Mesenchymal stem cell (in vitro differentiated cells and primary cell): ENCODE measurements at regions not wholly inside any gene's neighbourhood (a gene's known extent, or its start where the extent isn't known, plus 50 kb on each side); places are given as distances from the start of the nearest gene placed in this dataset.
A peak's percentile ranks its signal among the peaks of the same experiment; 100 is the strongest.

Source experiments
- DNase-seq: peaks from one replicate; pipeline ENCODE4 v3.0.0-alpha.2; 2013
- H2AFZ ChIP-seq: one replicate; pipeline ENCODE4 v1.6.1; 2013; ENCODE audit warnings: low read depth, mild to moderate bottlenecking, control low read depth, inconsistent platforms, low read length, moderate library complexity
- H2AK5ac ChIP-seq: 2 replicates; pipeline ENCODE4 v1.6.1; 2013; ENCODE audit warnings: low read length, moderate library complexity, mild to moderate bottlenecking, inconsistent platforms; ENCODE audit not compliant: severe bottlenecking
- H2BK120ac ChIP-seq: one replicate; pipeline ENCODE4 v1.6.1; 2013; ENCODE audit warnings: low read depth, mild to moderate bottlenecking, inconsistent platforms, low read length, moderate library complexity
- H2BK12ac ChIP-seq, 2 experiments: one replicate each; pipeline ENCODE4 v1.6.1; 2013; ENCODE audit warnings: inconsistent platforms in 2 of 2, low read length in 2 of 2, mild to moderate bottlenecking in 2 of 2, moderate library complexity in 2 of 2, control low read depth in 1 of 2
- H2BK15ac ChIP-seq: one replicate; pipeline ENCODE4 v1.6.1; 2013; ENCODE audit warnings: mild to moderate bottlenecking, low read depth, inconsistent platforms; ENCODE audit not compliant: poor library complexity, severe bottlenecking
- H2BK5ac ChIP-seq: 2 replicates; pipeline ENCODE4 v1.6.1; 2013; ENCODE audit warnings: low read depth, mild to moderate bottlenecking, low read length, control low read depth, inconsistent platforms; ENCODE audit not compliant: poor library complexity, severe bottlenecking
- H3K14ac ChIP-seq, 2 experiments: one replicate each; pipeline ENCODE4 v1.6.1; 2013; ENCODE audit warnings: inconsistent platforms in 2 of 2, low read length in 2 of 2, control low read depth in 1 of 2, mild to moderate bottlenecking in 1 of 2, moderate library complexity in 1 of 2
- H3K18ac ChIP-seq, 2 experiments: one replicate each; pipeline ENCODE4 v1.6.1; 2013; ENCODE audit warnings: inconsistent platforms in 2 of 2, low read length in 2 of 2, control low read depth in 1 of 2, low read depth in 1 of 2, mild to moderate bottlenecking in 1 of 2
- H3K23ac ChIP-seq, 2 experiments: one replicate each; pipeline ENCODE4 v1.6.1; 2013; ENCODE audit warnings: inconsistent platforms in 2 of 2, low read length in 2 of 2, mild to moderate bottlenecking in 2 of 2, moderate library complexity in 2 of 2, control low read depth in 1 of 2
- H3K27ac ChIP-seq: 2 replicates; pipeline ENCODE4 v1.5.1; 2013; ENCODE audit warnings: mild to moderate bottlenecking, moderate library complexity, low read length, control low read depth, inconsistent platforms; ENCODE audit not compliant: poor library complexity, severe bottlenecking
- H3K27me3 ChIP-seq, 2 experiments: 2 replicates each; pipeline versions ENCODE4 v1.6.1 to v1.7.0; 2013; ENCODE audit warnings: low read length in 2 of 2, mild to moderate bottlenecking in 2 of 2, moderate library complexity in 2 of 2, control low read depth in 1 of 2, inconsistent platforms in 1 of 2; ENCODE audit not compliant: control insufficient read depth in 1 of 2, insufficient read depth in 1 of 2
- H3K36me3 ChIP-seq, 2 experiments: 2 replicates each; pipeline versions ENCODE4 v1.6.1 to v1.7.0; 2013; ENCODE audit warnings: low read length in 2 of 2, control low read depth in 1 of 2, inconsistent platforms in 1 of 2, low read depth in 1 of 2, mild to moderate bottlenecking in 1 of 2; ENCODE audit not compliant: insufficient read depth in 2 of 2, control insufficient read depth in 1 of 2
- H3K4ac ChIP-seq, 2 experiments: one replicate each; pipeline ENCODE4 v1.6.1; 2013; ENCODE audit warnings: inconsistent platforms in 2 of 2, low read length in 2 of 2, mild to moderate bottlenecking in 2 of 2, moderate library complexity in 2 of 2, control low read depth in 1 of 2, low read depth in 1 of 2
- H3K4me1 ChIP-seq: 2 replicates; pipeline ENCODE4 v1.6.1; 2013; ENCODE audit warnings: low read depth, low read length, control low read depth; ENCODE audit not compliant: control insufficient read depth, insufficient read depth
- H3K4me2 ChIP-seq: 2 replicates; pipeline ENCODE4 v1.6.1; 2013; ENCODE audit warnings: low read length, mild to moderate bottlenecking, inconsistent platforms; ENCODE audit not compliant: poor library complexity, severe bottlenecking
- H3K4me3 ChIP-seq, 2 experiments: 2 replicates each; pipeline versions ENCODE4 v1.5.1 to v1.7.0; 2013; ENCODE audit warnings: low read length in 2 of 2, mild to moderate bottlenecking in 2 of 2, control low read depth in 1 of 2, low read depth in 1 of 2; ENCODE audit not compliant: insufficient read depth in 1 of 2
- H3K79me1 ChIP-seq: replicated peaks from 2 replicates; pipeline ENCODE4 v1.6.1; 2013; ENCODE audit warnings: mild to moderate bottlenecking, control low read depth, low read length, inconsistent platforms; ENCODE audit not compliant: poor library complexity, severe bottlenecking
- H3K9ac ChIP-seq: 2 replicates; pipeline ENCODE4 v1.7.0; 2013; ENCODE audit warnings: mild to moderate bottlenecking, low read length, moderate library complexity
- H3K9me3 ChIP-seq: 2 replicates; pipeline ENCODE4 v1.7.0; 2013; ENCODE audit warnings: mild to moderate bottlenecking, low read length; ENCODE audit not compliant: control insufficient read depth
- H4K8ac ChIP-seq: one replicate; pipeline ENCODE4 v1.6.1; 2013; ENCODE audit warnings: inconsistent platforms, mild to moderate bottlenecking, low read length, moderate library complexity
- H4K91ac ChIP-seq: one replicate; pipeline ENCODE4 v1.6.1; 2013; ENCODE audit warnings: mild to moderate bottlenecking, low read length, inconsistent platforms
- WGBS: methylation state at CpG from one replicate; pipeline ENCODE4 v1.1.7; 2013; ENCODE audit warnings: mixed read lengths; 5-methylcytosine and 5-hydroxymethylcytosine counted together

- Histone ChIP-seq H4K91ac (no peak overlapping the region), H3K9me3 (peaks cover 15% of the 10 kb centered on the region), H3K4me2 (no peak overlapping the region), H3K23ac (no peak overlapping the region), H3K9ac (no peak overlapping the region), H3K4me3 (no peak overlapping the region), H4K8ac (no peak overlapping the region), H2AFZ (no peak overlapping the region), H2BK12ac (no peak overlapping the region), H3K14ac (no peak overlapping the region), H2AK5ac (peak overlapping the region; percentile 71), H3K4ac (no peak overlapping the region), H2BK15ac (no peak overlapping the region), H3K36me3 (no peaks in the 10 kb centered on the region), H3K4me1 (peaks cover 2% of the 10 kb centered on the region), H3K27ac (peak overlapping the region; percentile 91), H3K79me1 (no peaks in the 10 kb centered on the region), H2BK120ac (no peak overlapping the region), H3K27me3 (no peaks in the 10 kb centered on the region), H2BK5ac (no peak overlapping the region), H3K18ac (no peak overlapping the region)
- 73% methylated on average over 3 of the region's 4 CpGs for WGBS
- DNase-seq: peak; percentile 41
Measured at GRCh38 chr18:27582760-27583412, 397.8 kb upstream of the CHST9 start.

DNA sequence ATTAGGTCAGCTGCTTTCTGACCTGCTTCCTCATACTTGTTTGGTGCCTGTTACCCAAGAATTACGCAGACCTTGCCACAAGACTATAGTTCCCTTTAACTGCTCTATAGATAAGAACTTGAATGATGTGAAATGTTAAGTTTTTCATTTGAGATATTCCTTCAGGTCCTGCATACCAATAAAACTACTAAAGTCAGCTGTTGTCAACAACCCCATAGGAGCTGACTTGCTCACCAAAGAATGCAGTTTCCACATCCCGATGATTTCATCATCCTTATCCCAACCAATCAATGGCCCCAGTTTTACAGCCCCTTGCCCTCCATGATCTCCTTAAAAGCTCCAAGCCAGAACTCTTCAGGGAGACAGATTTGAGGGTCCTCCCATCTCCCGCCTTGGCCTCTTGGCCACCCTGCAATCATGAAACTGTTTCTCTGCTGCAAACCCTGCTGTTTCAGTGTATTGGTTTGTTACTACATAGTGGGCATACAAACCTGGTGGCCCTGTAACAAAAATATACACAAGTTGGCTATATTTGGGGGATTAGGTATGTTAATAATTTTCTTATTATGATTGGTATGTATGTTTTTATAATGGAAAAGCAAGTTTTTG lies 396.3 kb upstream of the CHST9 start:
- WGBS: 98% methylated on average over 2 of the region's 3 CpGs
- H3K4ac ChIP-seq: no peak overlapping the region

GRCh38 chr18:27579364-27579763 lies 394.3 kb upstream of the CHST9 start:
- Histone ChIP-seq H3K4ac (no peak overlapping the region), H2AK5ac (no peak overlapping the region), H4K8ac (no peak overlapping the region), H3K18ac (no peak overlapping the region), H3K4me1 (no peaks in the 10 kb centered on the region), H3K14ac (no peak overlapping the region), H3K79me1 (no peaks in the 10 kb centered on the region), H3K4me2 (no peak overlapping the region), H3K27ac (no peak overlapping the region), H2BK15ac (no peak overlapping the region), H3K9me3 (peaks cover 15% of the 10 kb centered on the region), H2AFZ (no peak overlapping the region), H3K23ac (no peak overlapping the region), H2BK5ac (no peak overlapping the region), H4K91ac (no peak overlapping the region), H3K4me3 (no peak overlapping the region), H2BK12ac (no peak overlapping the region), H3K36me3 (no peaks in the 10 kb centered on the region), H3K27me3 (no peaks in the 10 kb centered on the region), H3K9ac (no peak overlapping the region), H2BK120ac (no peak overlapping the region)
- 100% methylated on average over 1 of the region's 2 CpGs for WGBS
- DNase-seq: no peak

More for the DNA sequence above, 396.3 kb upstream of the CHST9 start:
- Histone ChIP-seq H2BK15ac (no peak overlapping the region), H4K91ac (no peak overlapping the region), H3K4me2 (no peak overlapping the region), H3K4me1 (peaks cover 2% of the 10 kb centered on the region), H3K9ac (no peak overlapping the region), H2AK5ac (no peak overlapping the region), H4K8ac (no peak overlapping the region), H3K9me3 (peaks cover 15% of the 10 kb centered on the region), H3K36me3 (no peaks in the 10 kb centered on the region), H3K79me1 (no peaks in the 10 kb centered on the region), H3K27me3 (no peaks in the 10 kb centered on the region), H2AFZ (no peak overlapping the region), H3K4me3 (no peak overlapping the region), H3K23ac (no peak overlapping the region), H3K14ac (no peak overlapping the region), H2BK12ac (no peak overlapping the region), H3K18ac (no peak overlapping the region), H2BK5ac (no peak overlapping the region), H3K27ac (no peak overlapping the region), H2BK120ac (no peak overlapping the region)
- DNase-seq: no peak

GRCh38 chr18:27577752-27578151 lies 392.6 kb upstream of the CHST9 start:
- Histone ChIP-seq H3K23ac (no peak overlapping the region), H3K27me3 (no peaks in the 10 kb centered on the region), H3K79me1 (no peaks in the 10 kb centered on the region), H3K9me3 (peaks cover 13% of the 10 kb centered on the region), H4K91ac (no peak overlapping the region), H3K4me3 (no peak overlapping the region), H2BK12ac (no peak overlapping the region), H2BK5ac (no peak overlapping the region), H2AFZ (no peak overlapping the region), H2AK5ac (no peak overlapping the region), H3K18ac (no peak overlapping the region), H2BK15ac (no peak overlapping the region), H3K27ac (no peak overlapping the region), H2BK120ac (no peak overlapping the region), H3K4me1 (no peaks in the 10 kb centered on the region), H3K14ac (no peak overlapping the region), H3K36me3 (no peaks in the 10 kb centered on the region), H4K8ac (no peak overlapping the region), H3K4me2 (no peak overlapping the region), H3K4ac (no peak overlapping the region), H3K9ac (no peak overlapping the region)
- 88% methylated on average over 3 of the region's 5 CpGs for WGBS
- no peak for DNase-seq
